ENCODE measurements at regions not wholly inside any gene's neighbourhood (a gene's known extent, or its start where the extent isn't known, plus 50 kb on each side); places are given as distances from the start of the nearest gene placed in this dataset.

GRCh38 chrX:2550328-2551020, 49.7 kb upstream of the DHRSX start:
- no peak for TF ChIP-seq CTCF (conservative IDR thresholded peaks at IDR 0.05; ENCODE audit: low read depth in 2 of 2)
- TF ChIP-seq EZH2 (IDR thresholded peaks at IDR 0.05; ENCODE audit: low read depth, unreplicated experiment): no peak
- no peak for TF ChIP-seq REST (IDR thresholded peaks at IDR 0.05; ENCODE audit: unreplicated experiment)
- TF ChIP-seq POLR2AphosphoS5 (IDR thresholded peaks at IDR 0.05; ENCODE audit: low read depth): no peak
- TF ChIP-seq CREB1 (CRISPR knock-in tag; IDR thresholded peaks at IDR 0.05; ENCODE audit: low read depth): no peak
- no peak for TF ChIP-seq EZH2phosphoT487 (IDR thresholded peaks at IDR 0.05; ENCODE audit: unreplicated experiment)
- no peak for TF ChIP-seq JUNB (IDR thresholded peaks at IDR 0.05; ENCODE audit: unreplicated experiment)
- no peak for TF ChIP-seq ETS1 (IDR thresholded peaks at IDR 0.05)
- no peak for TF ChIP-seq ZNF462 (CRISPR knock-in tag; IDR thresholded peaks at IDR 0.05)
